ENCODE measurements at regions not wholly inside any gene's neighbourhood (a gene's known extent, or its start where the extent isn't known, plus 50 kb on each side); places are given as distances from the start of the nearest gene placed in this dataset.

GRCh38 chr4:12968345-12968744 is 515.8 kb downstream of the RAB28 start:
- Histone ChIP-seq H3K27me3 (no peaks in the 10 kb centered on the region), H3K9me3 (replicated peaks in 1 of 3) (no peaks in the 10 kb centered on the region), H3K4me3 (no peak overlapping the region), H3K4me1 (replicated peaks in 1 of 2) (no peaks in the 10 kb centered on the region), H3K27ac (no peak overlapping the region), H3K36me3 (replicated peaks in 1 of 2) (no peaks in the 10 kb centered on the region)
- WGBS, 4 donors, result 61 to 69% (median 68%) methylated on average over 4 of the region's 4 CpGs
- TF ChIP-seq POLR2A (IDR thresholded peaks at IDR 0.05), result no peak
- TF ChIP-seq, protein P1, sequence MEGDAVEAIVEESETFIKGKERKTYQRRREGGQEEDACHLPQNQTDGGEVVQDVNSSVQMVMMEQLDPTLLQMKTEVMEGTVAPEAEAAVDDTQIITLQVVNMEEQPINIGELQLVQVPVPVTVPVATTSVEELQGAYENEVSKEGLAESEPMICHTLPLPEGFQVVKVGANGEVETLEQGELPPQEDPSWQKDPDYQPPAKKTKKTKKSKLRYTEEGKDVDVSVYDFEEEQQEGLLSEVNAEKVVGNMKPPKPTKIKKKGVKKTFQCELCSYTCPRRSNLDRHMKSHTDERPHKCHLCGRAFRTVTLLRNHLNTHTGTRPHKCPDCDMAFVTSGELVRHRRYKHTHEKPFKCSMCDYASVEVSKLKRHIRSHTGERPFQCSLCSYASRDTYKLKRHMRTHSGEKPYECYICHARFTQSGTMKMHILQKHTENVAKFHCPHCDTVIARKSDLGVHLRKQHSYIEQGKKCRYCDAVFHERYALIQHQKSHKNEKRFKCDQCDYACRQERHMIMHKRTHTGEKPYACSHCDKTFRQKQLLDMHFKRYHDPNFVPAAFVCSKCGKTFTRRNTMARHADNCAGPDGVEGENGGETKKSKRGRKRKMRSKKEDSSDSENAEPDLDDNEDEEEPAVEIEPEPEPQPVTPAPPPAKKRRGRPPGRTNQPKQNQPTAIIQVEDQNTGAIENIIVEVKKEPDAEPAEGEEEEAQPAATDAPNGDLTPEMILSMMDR (IDR thresholded peaks at IDR 0.05), result no peak
- no peak for DNase-seq
- intact Hi-C loops (cut with DNase I), result no loop called here

DNA sequence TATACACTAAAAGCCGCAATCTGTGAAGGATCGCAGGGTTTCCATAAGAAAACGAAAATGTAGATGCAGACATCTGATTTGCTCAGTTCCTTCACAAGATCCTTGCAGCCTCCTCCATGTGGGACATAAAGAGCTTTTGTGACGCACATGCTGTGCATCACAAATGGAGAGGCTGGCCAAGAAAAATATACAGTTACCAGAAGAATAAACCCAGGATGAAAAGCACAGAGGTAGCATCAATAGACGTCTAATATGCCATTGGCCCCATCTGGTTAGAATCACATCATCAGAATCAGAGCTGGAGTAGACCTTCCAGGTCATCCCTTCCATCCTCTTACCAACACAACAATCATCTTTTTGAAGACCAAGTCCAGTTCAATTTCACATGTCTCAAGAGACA is 517.4 kb downstream of the RAB28 start:
- 73 to 85% (median 81%) methylated on average over 5 of the region's 5 CpGs for WGBS, 4 donors
- Histone ChIP-seq H3K27me3 (no peaks in the 10 kb centered on the region), H3K4me1 (replicated peaks in 1 of 2) (no peaks in the 10 kb centered on the region), H3K4me3 (no peak overlapping the region), H3K27ac (no peak overlapping the region), H3K36me3 (replicated peaks in 1 of 2) (no peaks in the 10 kb centered on the region), H3K9me3 (replicated peaks in 1 of 3) (no peaks in the 10 kb centered on the region)
- no peak for TF ChIP-seq POLR2A (IDR thresholded peaks at IDR 0.05)
- TF ChIP-seq, protein P1 (IDR thresholded peaks at IDR 0.05), result no peak
- no peak for DNase-seq
- intact Hi-C loops (cut with DNase I), result no loop called here

GRCh38 chr4:12965334-12965733 is 518.8 kb downstream of the RAB28 start:
- Histone ChIP-seq H3K36me3 (replicated peaks in 1 of 2) (no peaks in the 10 kb centered on the region), H3K9me3 (replicated peaks in 1 of 3) (no peaks in the 10 kb centered on the region), H3K27ac (no peak overlapping the region), H3K4me3 (no peak overlapping the region), H3K4me1 (replicated peaks in 1 of 2) (no peaks in the 10 kb centered on the region), H3K27me3 (no peaks in the 10 kb centered on the region)
- DNase-seq, result no peak
- intact Hi-C loops (cut with DNase I), result no loop called here
- no peak for TF ChIP-seq POLR2A (IDR thresholded peaks at IDR 0.05)
- TF ChIP-seq, protein P1 (IDR thresholded peaks at IDR 0.05), result no peak
- 60 to 68% (median 64%) methylated on average over 4 of the region's 4 CpGs for WGBS, 4 donors

DNA sequence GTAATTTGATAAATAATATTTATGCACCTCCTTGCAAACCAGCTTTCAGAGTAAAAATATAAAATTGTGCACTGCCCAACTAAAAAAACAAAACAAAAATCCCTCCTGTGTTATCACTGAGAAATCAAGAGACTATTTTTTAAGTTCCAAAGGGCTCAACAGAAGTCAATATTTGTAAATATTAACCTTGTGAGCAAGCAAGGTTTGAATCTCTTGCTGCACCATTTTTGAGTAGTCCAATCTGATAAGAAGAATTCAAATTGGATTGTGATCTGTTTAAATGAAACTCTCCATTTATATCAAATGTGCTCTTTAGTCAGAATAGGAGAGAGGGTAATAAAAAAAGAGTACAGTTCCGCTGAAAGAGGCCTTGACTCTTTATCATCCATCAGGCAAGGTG is 520.2 kb downstream of the RAB28 start:
- DNase-seq, result no peak
- H3K9me3 ChIP-seq (replicated peaks in 1 of 3), result no peaks in the 10 kb centered on the region
- H3K4me1 ChIP-seq (replicated peaks in 1 of 2), result no peaks in the 10 kb centered on the region
- H3K36me3 ChIP-seq (replicated peaks in 1 of 2), result no peaks in the 10 kb centered on the region
- intact Hi-C loops (cut with DNase I), result no loop called here
- H3K27me3 ChIP-seq, result no peaks in the 10 kb centered on the region
- H3K4me3 ChIP-seq, result no peak overlapping the region
- no peak overlapping the region for H3K27ac ChIP-seq
- TF ChIP-seq, protein P1 (IDR thresholded peaks at IDR 0.05), result no peak
- TF ChIP-seq POLR2A (IDR thresholded peaks at IDR 0.05), result no peak
- WGBS, 4 donors, result 17 to 47% (median 31%) methylated on average over 1 of the region's 1 CpG
